GM19452 (cell line): ENCODE measurements at regions not wholly inside any gene's neighbourhood (a gene's known extent, or its start where the extent isn't known, plus 50 kb on each side); places are given as distances from the start of the nearest gene placed in this dataset.
A peak's percentile ranks its signal among the peaks of the same experiment; 100 is the strongest.
"Not testable (repeated sequence)": the region's sequence is repeated elsewhere in the genome, so short reads cannot be mapped to it uniquely, and the experiment has no call there.

Experiments
- ATAC-seq: cut with Tn5 transposase; IDR thresholded peaks from one replicate; pipeline ENCODE4 v1.9.1; 2021; ENCODE audit not compliant: unreplicated experiment

DNA sequence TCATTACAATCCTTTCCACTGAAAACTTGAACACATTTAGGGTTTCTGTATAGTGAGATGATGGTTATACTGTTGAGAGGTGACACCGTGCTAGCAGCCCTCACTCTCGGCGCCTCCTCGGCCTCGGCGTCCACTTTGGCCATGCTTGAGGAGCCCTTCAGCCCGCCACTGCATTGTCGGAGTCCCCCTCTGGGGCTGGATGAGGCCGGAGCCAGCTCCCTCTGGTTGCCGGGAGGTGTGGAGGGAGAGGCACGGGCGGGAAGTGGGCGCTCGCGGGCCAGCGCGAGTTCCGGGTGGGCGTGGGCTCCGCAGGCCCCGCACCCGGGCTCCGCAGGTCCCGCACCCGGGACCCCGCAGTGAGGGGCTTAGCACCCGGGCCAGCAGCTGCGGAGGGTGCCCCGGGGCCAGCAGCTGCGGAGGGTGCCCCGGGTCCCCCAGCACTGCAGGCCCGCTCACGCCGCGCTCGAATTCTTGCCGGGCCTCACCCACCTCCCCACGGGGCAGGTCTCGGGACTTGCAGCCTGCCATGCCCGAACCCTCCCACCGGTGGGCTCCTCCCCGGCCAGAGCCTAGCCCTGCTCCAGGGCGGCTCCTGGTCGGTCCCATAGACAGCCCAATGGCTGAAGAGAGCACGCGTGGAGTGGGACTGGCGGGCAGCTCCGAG, 145.9 kb upstream of the ZNF608 start:
- no peak for ATAC-seq

DNA sequence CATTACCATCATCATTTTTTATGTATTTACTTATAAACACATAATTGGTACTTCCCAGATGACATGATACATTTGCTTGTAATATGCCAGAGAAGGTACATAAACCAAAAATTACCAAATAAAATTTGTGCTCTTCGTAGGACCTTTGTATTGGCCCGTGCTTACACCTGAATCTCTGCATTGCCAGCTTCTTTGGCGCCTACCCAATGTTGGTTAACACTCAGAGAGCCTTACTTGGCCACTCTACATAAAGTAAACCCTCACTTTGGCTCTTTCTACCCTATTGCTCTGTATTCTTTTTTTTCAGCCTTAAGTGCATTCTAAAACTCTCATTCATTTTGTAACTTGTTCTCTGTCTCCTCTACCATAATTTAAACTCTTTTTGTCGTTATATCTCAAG, 148.1 kb upstream of the ZNF608 start:
- no peak for ATAC-seq

DNA sequence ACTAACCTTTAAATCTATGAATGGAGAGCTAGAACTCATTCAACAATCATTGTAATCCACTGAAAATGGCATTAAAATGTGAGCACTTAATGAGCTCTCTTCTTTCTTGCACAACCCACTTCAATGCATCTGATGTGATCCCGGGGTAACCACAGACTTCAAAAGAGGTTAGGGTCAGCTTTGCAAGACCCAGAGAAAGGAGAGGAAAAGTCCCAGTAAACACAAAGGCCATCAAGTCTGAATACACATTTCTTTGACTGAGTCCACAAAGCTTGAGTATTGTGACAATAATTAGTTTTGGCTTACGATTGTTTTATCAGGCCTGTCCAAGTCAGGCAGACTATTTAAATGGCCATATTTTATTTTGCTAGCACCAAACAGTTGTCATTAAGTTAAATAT, 148.8 kb upstream of the ZNF608 start:
- ATAC-seq, result no peak

DNA sequence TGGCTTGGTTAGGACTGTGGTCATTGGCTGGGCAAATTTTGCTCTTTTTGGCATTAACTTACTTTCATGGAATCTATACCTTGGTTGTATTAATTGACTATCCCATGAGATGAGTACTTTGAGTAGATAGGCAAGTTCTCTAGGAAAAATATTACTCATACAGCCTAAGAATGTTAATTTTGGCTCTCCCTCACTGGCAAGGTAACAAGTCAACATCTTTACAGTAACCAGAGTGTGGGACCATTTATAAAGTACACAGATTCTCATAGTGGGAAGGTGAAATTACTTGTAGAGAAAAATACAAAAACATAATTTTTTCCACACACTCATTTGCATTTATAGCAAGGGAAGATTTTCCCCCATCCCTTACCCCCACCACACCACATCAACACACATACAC, 154.6 kb upstream of the ZNF608 start:
- no peak for ATAC-seq

DNA sequence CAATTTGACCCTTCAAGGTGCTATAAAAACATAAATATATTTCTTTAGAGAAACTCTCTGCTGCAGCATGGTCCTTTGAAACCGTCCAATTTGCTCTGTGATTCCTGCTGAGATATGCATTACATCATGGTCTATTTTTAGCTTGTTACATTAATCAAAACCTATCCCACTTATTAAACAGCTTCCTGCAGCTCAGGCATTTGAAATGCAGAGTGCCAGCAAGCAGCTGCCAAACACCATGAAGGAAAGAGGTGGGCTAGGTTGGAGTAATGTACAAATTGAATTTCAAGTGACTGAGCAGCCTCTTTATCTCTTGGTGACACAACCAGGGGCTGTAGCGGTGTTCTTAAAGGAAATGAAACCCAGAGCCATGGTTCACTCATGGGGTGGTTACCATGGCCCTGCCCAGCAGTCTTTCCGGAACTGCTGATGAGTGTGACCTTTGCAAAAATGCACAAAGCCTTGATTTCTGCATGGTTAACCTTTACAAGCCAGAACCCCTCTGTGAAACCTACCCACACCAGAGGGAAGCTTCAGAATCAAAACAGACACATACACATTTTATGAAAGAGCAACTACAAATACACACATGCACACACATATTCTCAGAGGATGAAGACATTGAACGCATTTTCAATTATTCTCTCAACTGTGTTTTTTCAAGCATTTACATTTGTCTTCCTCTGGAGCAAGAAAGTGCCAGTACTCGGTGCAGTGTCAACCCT, 155.8 kb upstream of the ZNF608 start:
- ATAC-seq, result peak; percentile 100

DNA sequence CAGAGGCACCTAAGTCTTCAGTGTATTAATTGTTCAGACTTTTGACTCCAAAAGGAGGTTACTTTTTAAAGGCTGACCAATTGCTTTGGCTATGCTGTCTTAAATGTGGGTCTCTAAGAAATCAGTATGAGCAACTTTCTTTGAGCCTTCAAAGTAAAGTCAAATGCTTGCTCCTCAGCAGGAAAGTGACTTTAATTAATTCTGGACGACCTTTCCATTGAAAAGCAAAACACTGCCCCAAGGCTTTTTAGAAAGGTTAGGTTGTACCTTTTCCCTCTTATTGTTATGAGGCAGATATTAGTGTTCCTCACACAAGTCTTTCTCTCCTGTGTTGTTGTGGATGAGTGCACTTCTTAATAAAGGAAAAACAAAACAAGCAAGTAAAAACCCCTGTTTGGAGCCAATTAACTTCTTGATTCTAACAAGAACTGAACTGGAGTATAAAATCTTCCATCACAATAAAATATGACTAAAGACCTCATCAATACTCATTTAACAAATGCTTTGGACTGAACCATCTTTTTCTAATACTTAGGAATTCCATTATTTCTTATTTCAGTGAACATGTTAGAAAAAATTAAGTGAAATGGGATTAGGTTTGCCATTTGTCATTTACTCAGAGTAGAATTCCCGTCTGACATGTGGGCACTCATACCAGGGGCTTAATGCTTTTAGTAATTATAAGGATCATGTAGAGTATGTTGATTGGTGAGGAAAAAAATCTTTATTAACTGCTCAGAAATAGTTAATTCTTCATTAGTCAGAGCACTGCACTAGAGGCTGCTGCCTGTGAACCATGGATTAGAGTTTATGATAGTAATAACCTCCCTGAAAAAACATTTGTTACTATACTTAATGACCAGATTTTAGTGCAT, 159.1 kb upstream of the ZNF608 start:
- no peak for ATAC-seq

DNA sequence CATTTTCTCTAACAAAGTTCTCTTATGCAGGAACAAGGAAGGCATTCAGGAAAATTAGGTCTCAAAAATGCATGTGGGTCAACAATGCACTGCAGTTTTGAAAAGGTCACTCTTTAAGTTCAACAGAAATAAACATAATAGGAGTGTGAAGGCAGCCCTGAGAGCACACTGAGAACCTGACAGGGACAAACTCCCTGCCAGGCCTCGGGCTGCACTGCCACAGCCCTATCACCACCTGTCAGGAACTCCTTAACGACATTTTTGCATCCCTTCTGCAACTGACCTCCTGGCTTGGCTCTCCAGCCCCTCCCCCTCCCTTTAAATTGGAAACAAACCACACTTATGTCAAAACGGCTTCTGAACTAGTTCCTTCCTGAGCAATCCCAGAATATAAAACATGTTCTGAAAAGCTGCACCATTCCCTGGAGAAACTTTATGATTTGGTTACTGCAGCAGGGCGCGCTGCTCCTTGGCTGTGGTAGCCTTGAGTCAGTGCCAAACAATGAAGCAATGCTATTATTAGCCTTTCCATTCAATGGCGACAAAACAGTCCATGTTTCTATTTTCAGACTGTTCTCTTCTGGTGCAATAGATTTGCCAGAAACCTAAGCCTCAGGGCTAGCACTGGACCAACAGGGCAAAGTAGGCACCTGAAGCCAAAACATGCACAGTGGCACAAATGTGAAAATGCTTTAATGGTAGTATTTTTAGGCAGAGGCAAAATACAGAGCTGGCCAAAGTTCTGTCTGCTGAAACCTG, 160.1 kb upstream of the ZNF608 start:
- ATAC-seq, result no peak

DNA sequence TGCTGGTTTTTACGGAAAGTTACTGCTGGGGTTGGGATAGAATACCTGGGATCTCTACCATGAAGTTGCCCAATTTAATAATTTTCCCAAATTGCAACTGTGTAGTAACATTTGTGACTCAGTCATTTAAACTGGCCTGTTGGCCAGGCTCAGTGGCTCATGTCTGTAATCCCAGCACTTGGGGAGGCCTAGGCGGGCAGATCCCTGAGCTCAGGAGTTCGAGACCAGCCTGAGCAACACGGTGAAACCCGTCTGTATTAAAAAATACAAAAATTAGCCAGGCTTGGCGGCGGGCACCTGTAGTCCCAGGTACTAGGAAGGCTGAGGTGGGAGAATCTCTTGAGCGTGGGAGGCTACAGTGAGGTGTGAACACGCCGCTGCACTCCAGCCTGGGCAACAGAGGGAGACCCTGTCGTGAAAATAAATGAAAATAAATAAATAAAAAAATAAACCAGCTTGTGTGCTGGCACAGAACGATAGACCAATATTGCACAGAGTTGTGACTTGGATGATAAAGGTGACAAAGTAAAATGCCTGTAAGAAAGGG, 160.7 kb upstream of the ZNF608 start:
- no peak for ATAC-seq

DNA sequence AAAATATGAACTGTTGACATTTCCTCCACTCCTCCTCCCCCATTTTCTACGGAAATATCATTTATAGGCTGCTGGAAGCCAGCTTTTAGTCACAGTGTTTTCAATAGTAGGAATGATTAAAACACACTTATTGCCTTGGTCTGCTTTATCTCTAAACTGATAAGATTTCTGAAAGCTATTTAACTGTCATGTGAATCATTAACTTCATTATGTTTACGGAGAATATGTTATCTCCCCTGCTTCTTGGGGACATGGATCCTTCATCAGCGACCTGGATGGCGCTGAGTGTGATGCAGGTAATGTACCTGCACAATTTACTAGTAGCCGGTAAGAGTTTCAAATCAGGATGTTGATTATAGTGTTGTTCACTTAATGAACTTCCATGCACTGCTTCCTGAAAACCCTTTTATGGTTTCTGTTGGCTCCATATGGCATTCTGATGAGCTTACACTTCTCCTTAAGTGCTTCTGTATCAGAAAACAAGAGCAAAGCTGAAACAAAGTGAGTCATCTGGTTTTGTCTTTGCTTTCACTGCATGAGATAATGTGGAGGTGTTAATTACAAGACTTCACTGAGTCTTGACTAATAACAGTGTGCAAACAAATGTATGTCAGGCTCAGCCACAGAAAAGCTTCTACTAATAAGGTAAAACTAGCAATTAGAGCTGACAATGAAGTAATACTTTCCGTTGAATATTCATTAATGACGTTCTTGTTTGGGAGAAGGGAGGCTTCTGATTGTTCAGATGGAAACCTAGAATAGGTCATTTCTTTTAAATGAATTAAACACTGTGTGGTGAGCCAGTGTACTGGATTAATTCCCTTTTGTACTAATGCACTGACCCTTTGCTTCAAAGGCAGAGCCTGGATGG, 162.4 kb upstream of the ZNF608 start:
- peak; percentile 82 for ATAC-seq

DNA sequence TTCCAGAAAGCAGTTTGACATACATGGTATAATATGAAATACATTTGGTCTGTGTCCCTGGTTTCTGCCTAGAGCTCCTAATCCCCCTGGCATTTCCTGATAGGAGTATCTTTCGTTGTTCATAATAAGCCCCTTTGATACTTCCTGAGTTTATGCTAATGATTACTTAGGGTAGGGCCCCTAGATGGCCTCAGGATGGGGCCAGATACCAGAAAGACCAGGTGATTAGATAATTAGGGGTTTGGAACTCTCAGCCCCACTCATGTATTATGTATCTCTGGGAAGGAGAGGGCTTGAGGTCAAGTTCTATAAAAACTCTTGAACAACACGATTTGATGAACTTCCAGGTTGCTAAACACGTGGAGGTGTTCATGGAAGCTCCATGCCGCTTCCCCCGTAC, 163.3 kb upstream of the ZNF608 start:
- no peak for ATAC-seq

DNA sequence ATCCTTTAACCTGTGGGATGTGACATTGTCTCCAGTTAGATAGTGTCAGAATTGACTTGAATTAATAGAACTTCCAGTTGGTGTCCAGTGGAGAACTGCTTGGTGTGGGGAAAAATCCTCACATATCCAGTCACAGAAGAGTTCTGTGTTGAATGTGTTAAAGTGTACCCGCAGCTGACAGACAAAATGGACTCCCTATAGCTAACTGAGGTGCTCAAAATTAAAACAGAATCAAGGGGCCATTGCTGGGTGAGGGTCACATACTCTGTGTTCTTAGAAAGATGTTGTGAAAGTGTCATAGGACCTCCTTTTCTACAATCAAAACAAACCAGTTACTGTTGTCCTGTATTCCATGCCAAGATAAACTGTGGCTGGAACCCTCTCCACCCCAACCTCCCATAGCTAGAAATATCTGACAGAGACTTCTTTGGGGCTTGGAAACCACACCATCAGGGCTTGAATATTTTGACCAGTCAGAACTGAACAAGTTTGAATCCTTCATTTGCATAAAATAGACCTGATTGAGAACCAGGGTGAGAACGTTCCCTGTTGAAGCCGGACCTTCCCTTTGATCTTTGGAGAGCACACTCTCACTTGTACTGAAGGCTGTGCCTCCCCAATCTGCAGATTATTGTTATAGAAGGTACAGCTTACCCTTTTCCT, 164.0 kb upstream of the ZNF608 start:
- no peak for ATAC-seq

DNA sequence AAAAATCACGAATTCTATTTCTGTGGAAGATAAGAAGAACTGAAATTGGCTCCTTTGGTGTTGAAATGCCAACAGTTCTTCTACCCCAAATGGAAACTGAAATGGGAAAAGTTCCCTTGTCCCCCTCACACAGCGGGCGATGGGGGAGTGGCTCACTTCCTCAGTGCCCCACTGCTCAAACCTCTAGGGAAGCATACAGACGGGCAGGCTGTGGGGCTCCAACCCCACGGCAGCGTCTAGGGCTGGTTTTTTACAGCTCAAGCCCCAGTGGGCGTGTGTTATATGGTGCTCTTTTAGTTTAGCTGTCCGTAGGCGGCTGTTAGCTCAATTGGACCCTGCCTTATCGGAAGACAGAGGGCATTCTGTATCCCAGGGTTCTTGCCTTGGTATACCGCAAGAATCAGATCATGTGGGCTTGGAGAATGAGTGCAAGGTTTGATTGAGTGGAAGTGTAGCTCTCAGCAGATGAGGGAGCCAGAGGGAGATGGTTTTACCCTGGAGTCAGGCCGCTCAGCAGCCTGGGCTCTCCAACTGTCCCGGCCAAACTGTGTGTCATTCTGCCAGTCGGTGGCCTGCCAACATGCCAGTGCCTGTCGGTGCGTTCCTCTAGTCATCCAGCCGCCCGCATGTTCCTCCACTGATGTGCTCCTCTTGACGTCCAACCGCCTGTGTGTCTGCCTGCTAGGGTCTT, 166.3 kb upstream of the ZNF608 start:
- no peak for ATAC-seq

DNA sequence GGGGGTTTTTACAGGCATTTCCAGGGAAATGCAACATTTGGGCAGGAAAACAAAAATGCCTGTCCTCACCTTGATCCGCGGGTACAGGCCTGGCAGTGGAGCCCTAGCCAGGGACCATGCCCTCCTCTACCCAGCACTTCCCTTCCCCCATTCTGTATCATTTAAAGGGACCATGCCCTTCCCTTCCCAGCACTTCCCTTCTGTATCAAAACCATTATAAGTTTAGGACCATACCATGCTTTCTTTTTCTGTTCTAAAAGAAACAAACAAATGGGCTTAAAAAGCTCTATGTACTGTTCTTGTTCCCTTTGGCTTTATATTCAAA, 166.9 kb upstream of the ZNF608 start:
- ATAC-seq, result no peak

DNA sequence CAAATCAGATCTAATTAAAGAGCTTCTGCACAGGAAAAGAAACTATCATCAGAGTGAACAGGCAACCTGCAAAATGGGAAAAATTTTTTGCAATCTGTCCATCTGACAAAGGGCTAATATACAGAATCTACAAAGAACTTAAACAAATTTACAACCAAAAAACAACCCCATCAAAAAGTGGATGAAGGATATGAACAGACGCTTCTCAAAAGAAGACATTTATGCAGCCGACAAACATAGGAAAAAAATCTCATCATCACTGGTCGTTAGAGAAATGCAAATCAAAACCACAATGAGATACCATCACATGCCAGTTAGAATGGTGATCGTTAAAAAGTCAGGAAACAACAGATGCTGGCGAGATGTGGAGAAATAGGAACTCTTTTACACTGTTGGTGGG, 169.9 kb upstream of the ZNF608 start:
- ATAC-seq, result not testable (repeated sequence)

DNA sequence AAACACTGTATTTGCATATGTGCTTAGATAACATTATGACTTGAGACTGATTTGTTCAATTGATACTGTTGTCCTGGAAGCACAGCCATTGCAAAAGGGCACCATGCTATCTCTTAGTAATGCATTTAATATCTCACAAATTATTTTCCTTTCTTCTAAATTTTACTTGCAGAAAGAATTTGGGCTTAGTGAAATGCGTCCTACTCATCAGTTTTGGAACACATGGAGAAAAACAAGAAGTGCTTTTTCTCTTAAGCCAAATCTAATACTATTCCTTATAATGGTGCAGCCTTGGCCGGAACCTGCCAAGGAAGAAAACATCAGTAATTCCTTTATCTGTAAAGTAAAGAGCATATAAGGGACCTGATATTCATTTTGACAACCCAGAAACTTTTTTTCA, 172.2 kb upstream of the ZNF608 start:
- ATAC-seq, result no peak

DNA sequence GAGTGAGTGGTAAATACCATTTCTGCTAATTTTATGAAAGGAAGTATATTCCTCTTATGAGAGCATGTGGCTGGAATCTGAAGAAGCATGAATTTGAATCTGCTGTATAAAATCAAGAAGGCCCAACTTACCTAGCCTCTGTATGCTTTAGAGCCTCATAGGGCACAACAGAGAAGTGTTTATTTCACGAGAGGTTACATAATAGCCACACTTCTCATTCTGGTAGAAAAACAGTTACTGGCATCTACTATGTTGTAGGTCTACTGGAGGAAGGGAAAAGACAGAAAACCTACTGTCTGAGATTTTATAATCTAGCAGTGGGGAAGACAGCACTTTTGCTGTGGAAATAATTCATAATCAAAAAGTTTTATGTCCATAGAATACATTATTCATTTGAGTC, 172.6 kb upstream of the ZNF608 start:
- no peak for ATAC-seq

DNA sequence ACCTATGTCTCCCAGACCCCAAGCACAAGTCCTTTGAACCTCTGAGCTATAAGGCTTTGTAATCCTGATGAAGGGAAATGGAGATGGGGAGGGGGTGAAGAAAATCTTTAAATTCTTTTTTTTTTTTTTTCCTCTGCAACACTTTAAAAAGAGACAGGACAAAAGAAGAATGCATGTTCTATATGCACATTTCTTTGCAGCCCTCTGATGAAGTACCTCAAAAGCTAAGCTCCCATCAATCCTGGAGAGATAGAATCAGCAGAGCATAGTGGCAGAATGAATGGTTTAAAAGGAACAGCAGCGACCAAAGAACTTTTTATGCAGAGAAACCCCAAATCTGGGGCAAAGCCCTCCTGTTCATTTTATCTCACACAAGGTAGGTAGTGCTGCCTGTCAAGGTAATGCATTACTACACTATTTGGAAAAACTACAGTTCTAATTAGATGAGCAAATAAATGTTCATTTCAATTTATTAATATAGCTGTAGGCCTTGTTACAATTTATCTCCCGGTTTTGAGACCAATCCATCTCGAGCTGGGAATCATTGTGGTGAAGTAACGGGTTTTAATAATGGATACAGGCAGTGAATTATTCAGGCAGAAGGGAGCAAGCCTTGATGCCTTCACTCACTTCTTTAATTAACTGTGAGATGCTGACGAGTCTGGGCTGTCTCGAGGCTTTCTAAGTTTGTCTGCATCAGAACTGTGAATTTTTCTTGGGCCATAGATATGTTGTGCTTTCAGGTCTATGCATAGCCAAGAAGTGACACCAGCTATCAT, 173.5 kb upstream of the ZNF608 start:
- ATAC-seq, result no peak
